GM12892 (cell line): ENCODE measurements at regions not wholly inside any gene's neighbourhood (a gene's known extent, or its start where the extent isn't known, plus 50 kb on each side); places are given as distances from the start of the nearest gene placed in this dataset.
"Not testable (repeated sequence)": the region's sequence is repeated elsewhere in the genome, so short reads cannot be mapped to it uniquely, and the experiment has no call there.

Source experiments
- DNase-seq: peaks from one replicate; pipeline ENCODE4 v3.0.0; 2011; ENCODE audit not compliant: insufficient read length
- FAIRE-seq: peaks from 2 replicates; lab custom pipeline; 2011; peaks lifted over from hg19 to GRCh38; lab: Jason Lieb, UNC
- POLR2A ChIP-seq: IDR thresholded peaks from 2 replicates; pipeline ENCODE4 v1.6.1; 2011; ENCODE audit warnings: low read depth, low read length, control low read depth
- POLR2AphosphoS5 ChIP-seq: IDR thresholded peaks from 2 replicates; pipeline ENCODE4 v1.6.1; 2011; ENCODE audit warnings: low read depth, low read length, control low read depth
- TAF1 ChIP-seq: IDR thresholded peaks from 2 replicates; pipeline ENCODE4 v1.6.1; 2011; ENCODE audit warnings: low read depth, mild to moderate bottlenecking, control low read depth, low read length, borderline replicate concordance

DNA sequence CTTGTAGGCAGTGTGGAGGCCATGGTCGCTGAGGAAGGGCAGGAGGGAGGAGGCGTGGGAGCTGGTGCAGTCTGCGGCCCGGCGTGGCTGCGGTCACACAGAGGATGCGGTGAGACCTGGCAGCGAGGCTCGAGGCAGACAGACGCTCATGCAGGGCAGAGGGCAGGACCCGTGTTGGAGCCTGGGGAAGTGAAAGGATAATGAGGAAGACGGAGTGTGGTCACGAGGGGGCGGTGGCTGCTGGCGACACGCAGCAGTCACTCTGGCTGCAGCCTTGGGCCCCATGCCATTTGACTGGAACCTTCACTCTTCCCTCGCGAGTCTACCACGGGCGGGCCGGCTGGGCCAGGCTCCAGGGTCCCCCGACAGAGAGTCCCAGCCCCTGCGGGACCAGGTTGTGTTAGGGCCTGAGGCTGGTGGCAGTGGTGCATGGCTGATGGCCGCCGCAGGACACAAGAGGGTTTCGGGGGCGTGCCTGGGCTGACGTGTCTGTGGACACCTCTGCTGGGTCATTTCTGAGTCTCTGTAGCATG is 68.8 kb upstream of the HGFAC start:
- TF ChIP-seq TAF1 (no peak), POLR2A (no peak), POLR2AphosphoS5 (no peak)
- no peak for DNase-seq
- peak; percentile 54 for FAIRE-seq

DNA sequence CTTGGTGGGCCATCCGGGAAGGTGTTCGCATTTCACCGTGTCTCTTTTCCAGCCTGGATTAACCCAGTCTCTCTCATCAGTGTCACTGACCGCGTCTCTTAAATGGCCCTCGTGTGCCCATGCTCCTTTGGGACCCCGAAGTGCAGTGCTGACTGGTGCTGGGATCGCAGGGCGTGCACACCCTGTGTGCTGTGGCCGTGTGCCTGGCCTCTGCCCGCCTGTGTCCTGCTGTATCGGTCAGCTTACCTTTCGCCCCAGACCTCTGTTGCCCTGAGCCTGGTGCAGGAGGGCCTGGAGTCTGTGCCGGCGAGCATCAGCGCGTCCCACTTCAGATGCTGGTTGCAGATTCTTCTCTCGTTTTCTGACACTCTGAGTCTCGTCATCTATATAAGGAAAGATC is 68.3 kb upstream of the HGFAC start:
- no peak for TF ChIP-seq TAF1
- no peak for TF ChIP-seq POLR2AphosphoS5
- TF ChIP-seq POLR2A, result no peak
- FAIRE-seq (no peak), DNase-seq (no peak)

DNA sequence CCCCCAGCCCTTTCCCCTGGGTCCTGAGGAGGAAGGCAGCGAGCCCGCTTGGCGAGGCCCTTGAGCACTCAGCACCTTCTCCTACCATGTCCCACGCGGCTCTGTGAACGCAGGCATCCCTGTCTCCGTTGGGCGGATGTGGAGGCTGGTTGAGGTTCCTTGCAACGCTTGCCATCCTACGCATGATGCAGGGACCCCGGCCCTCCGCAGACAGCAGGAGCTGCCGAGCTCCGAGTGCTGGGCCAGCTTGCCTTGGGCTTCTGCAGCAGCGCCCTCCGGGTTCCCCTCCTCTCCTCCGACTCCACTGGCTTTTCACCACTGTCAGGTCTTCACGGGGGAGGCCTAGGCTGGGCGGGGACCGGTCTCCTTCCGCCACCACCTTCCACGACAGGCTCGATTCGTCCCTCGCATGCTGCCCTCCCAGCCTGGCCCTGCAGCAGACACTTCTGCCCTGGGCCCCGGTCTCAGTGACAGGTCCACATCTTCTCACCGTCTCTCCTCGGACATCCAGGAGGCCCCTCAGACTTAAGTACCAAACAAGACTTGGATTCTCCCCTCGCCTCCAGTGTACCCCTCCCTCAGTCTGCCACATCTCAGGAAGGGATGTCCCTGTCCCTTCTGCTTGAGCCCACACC is 67.6 kb upstream of the HGFAC start:
- FAIRE-seq, result no peak
- TF ChIP-seq POLR2AphosphoS5 (no peak), POLR2A (no peak), TAF1 (no peak)
- no peak for DNase-seq

DNA sequence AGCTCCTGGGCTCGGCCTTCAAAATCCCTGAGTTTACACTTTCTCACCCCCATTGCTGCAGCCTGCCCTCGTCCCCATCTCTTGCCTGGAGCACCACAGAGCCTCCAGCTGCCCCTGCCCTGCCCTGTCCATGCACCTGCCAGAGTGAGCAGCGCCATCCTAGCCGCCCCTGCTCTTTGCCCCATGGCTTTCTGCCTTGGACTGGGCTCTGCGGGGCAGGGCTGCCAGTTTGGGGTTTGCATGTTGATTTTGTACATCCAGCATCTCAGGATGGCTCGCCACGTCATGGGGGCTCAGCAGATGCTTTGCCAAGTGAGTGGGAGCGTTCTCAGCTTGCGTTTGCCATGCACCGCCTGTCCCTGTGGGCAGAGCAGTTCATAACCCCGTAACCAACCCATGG is 67.1 kb upstream of the HGFAC start:
- FAIRE-seq (no peak), DNase-seq (no peak)
- TF ChIP-seq POLR2AphosphoS5, result no peak
- TF ChIP-seq TAF1, result no peak
- TF ChIP-seq POLR2A, result no peak

DNA sequence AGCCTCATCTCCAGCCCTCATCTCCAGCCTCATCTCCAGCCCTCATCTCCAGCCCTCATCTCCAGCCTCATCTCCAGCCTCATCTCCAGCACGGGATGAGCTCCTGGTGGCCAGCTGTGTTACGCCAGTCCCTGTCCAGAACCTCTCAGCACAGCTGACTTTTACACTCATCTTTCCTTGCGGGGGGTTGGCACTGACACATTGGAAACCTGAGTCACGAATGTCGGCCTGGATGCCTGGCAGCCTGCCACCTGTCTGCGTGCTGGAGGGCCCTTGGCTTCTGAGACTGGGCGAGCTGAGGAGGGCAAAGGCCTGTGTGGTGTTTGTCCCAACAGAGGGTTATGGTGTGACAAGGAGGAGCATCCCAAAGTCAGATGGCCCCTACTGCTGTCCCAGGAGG is 66.1 kb upstream of the HGFAC start:
- DNase-seq (no peak), FAIRE-seq (no peak)
- no peak for TF ChIP-seq POLR2AphosphoS5

DNA sequence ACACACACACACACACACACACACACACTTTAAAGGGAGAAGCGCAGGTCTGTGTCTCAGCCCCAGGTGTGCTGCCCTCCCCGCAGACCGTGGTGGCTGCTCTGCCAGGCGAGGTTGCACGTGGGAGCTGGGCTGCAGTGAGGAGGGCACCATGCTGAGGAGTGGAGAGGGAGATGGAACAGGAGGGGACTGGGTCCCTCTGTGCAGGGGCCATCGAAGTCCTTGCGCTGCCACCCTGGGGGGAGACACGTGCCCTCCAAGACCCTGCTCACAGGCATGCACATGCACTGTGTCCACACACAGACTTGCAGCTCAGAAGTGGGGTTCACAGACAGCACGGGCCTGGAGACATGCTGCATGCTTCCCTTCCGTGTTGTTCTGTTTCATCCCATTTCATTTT is 65.5 kb upstream of the HGFAC start:
- DNase-seq, result no peak
- FAIRE-seq, result no peak
- TF ChIP-seq TAF1 (no peak), POLR2AphosphoS5 (no peak), POLR2A (no peak)

DNA sequence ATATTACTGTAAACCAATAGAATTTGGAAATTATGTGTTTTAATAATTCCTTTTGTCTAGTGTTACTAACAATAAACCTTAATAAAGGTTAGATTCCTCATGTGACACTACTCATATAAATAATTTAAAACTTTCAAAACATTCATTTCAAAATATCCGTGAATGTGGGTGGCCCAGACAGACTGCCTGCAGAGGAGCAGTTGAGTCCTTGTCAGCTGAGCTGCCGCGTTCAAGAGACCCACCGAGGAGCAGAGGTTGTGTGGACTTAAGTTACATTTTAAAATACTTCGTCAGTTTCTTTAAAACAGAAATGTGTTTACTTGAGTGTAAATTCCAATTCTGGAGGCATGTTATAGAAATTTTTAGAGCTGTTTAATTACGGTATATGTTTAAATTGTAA is 64.2 kb upstream of the HGFAC start:
- FAIRE-seq (no peak), DNase-seq (no peak)
- TF ChIP-seq POLR2A (no peak), TAF1 (no peak), POLR2AphosphoS5 (no peak)

DNA sequence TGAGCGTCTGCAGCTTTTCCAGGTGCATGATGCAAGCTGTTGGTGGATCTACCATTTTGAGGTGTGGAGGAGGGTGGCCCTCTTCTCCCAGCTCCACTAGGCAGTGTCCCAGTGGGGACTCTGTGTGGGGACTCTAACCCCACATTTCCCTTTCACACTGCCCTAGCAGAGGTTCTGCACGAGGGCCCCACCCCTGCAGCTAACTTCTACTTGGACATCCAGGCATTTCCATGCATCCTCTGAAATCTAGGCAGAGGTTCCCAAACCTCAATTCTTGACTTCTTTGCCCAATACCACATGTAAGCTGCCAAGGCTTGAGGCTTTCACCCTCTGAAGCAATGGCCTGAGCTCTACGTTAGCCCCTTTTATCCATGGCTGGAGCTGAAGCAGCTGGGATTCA is 61.4 kb upstream of the HGFAC start:
- not testable (repeated sequence) for FAIRE-seq, DNase-seq

DNA sequence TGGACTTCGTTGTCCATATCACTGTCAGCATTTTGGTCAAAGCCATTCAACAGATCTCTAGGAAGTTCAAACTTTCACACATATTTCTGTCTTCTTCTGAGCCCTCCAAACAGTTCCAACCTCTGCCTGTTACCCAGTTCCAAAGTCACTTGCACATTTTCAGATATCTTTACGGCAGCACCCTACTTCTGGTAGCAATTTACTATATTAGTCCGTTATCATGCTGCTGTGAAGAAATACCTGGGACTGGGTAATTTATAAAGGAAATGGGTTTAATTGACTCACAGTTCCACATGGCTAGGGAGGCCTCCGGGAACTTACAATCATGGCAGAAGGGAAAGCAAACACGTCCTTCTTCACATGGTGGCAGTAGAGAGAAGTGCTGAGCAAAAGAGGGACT is 60.6 kb upstream of the HGFAC start:
- not testable (repeated sequence) for FAIRE-seq

DNA sequence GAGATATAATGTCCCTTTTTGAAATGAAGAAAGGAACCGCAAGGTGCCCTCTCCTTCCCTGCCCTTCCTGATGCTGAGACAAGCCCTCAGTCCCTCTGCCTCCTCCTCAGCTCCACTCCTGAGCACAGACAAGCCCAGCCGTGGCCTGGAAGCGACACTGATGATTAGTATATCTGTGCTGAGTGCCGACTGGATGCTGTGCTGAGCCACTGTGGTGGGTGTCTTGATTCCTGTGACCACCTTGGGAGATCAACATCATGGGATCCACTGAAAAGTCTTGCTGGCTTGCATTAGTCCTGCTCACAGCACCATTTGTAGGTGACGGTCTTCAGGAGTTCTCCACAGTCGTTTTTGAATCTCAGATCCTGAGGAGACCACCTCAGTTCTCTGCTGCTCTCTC is 59.5 kb upstream of the HGFAC start:
- no peak for DNase-seq
- FAIRE-seq, result no peak
- TF ChIP-seq POLR2A, result no peak
- no peak for TF ChIP-seq TAF1
- no peak for TF ChIP-seq POLR2AphosphoS5

More for the DNA sequence above, 60.6 kb upstream of the HGFAC start:
- DNase-seq, result not testable (repeated sequence)

DNA sequence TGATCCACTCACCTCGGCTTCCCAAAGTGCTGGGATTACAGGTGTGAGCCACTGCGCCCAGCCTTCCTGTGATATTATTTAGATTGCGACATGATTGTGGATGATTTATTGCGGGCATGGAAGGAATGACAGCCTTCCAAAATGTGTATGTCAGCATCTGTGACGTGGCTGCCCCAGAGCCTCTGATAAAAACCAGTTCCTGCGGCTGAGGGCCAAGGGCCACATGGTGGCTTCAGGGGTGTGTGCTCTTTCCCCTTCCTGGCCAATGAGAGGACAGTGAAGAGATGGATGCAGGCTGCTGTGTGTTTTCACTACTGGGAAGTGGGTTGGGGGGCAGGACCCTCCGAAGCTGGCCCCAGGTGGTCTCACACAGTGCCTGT is 57.4 kb upstream of the HGFAC start:
- TF ChIP-seq POLR2A (no peak), TAF1 (no peak), POLR2AphosphoS5 (no peak)
- no peak for DNase-seq
- FAIRE-seq, result no peak

DNA sequence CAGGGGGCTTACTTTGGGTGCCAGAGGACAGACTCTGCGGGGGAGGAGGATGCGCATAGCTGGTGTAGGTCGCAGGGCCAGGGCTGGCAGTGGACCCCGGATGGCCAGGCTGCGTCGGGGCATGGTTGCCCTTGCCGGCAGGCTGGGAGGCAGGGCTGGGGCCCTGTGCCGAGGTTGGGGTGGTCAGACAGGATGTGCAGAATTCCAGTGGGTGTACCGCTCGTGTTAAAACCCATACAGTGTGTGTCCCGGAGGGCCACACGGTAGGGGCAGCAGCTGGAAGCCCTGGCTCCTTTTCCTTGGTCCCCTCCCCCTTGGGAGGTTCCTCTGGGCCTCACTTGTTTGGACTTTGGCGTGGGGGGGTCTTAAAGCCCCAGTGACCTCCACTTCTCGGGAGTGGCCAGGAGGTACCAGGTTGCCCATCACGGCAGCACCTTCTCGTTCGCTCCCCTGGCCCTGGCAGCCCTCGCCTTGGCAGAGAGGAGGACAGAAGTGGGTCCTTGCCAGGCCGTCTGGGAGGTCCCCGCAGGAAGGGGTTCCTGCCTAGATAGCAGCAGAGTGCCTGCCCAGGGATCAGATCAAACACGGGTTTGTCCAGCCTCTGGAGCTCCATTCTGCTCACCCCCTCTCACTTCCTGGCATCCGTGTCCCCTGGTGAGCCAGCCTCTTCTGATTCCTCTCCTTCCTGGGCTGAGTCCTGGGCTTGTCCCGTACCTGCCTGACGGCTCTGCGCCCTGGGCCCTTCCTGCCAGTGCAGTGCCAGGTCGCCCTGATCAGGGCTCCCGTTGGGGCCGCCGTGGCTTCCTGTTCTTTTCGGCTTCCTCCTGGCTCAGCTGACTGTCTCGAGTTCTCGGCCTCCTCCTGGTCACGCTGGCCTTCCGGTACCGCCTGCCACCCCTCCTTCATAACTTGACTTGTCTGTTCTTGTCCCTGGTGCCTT is 56.7 kb upstream of the HGFAC start:
- no peak for DNase-seq
- TF ChIP-seq TAF1, result no peak
- no peak for TF ChIP-seq POLR2AphosphoS5
- TF ChIP-seq POLR2A, result no peak
- no peak for FAIRE-seq
